Thymus (tissue), 11 donors: ENCODE measurements at regions not wholly inside any gene's neighbourhood (a gene's known extent, or its start where the extent isn't known, plus 50 kb on each side); places are given as distances from the start of the nearest gene placed in this dataset.
A peak's percentile ranks its signal among the peaks of the same experiment; 100 is the strongest.

Experiments
- DNase-seq, 9 donors: peaks; one replicate each; pipeline ENCODE4 v3.0.0-alpha.2; 2013; ENCODE audit warnings: low spot score in 9 of 9, low read depth in 6 of 9, missing footprints in 1 of 9
- H3K27ac ChIP-seq, 2 donors: one replicate each; pipeline ENCODE4 v1.5.1; 2013; ENCODE audit warnings: control low read depth in 1 of 2, low read depth in 1 of 2, low read length in 1 of 2, mild to moderate bottlenecking in 1 of 2, moderate library complexity in 1 of 2
- H3K27me3 ChIP-seq, 2 donors: one replicate each; pipeline ENCODE4 v1.5.1; 2013; ENCODE audit warnings: low read length in 1 of 2; ENCODE audit not compliant: control insufficient read depth in 2 of 2, insufficient read depth in 1 of 2
- H3K36me3 ChIP-seq, 2 donors: one replicate each; pipeline ENCODE4 v1.5.1; 2013; ENCODE audit warnings: low read length in 1 of 2, mild to moderate bottlenecking in 1 of 2, moderate library complexity in 1 of 2; ENCODE audit not compliant: control insufficient read depth in 2 of 2, insufficient read depth in 2 of 2
- H3K4me1 ChIP-seq, 2 donors: one replicate each; pipeline ENCODE4 v1.5.1; 2013; ENCODE audit warnings: low read length in 2 of 2; ENCODE audit not compliant: control insufficient read depth in 2 of 2, insufficient read depth in 2 of 2
- H3K4me3 ChIP-seq, 2 donors: one replicate each; pipeline ENCODE4 v1.5.1; 2013; ENCODE audit warnings: low read length in 2 of 2, control low read depth in 1 of 2, mild to moderate bottlenecking in 1 of 2
- H3K9me3 ChIP-seq, 2 donors: one replicate each; pipeline ENCODE4 v1.5.1; 2013; ENCODE audit warnings: low read length in 1 of 2, mild to moderate bottlenecking in 1 of 2; ENCODE audit not compliant: control insufficient read depth in 2 of 2, insufficient read depth in 1 of 2
- WGBS: extraction: QIAGEN DNeasy Blood & Tissue Kit; methylation state at CpG from one replicate; pipeline ENCODE4 v1.1.7; 2013; 5-methylcytosine and 5-hydroxymethylcytosine counted together
- donor health status: healthy.

DNA sequence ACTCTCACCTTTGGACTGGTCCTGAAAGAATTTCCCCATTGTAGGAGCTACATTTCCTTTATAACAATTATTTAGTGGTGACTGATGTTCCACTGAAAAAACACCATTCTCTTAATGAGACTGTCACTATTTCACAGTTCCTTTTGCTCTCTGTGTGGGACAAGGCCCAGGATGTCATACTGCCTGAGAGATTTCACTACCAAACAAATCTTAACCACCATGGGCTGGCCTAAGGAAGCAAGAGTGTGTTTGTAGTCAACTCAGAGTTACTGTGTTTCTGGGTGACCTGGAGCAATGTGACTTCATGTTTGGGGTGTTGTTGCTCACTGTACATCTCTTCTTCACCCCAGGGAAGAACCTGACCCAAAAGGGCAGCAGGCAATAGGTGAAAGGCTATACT is 50.1 kb upstream of the ZNF608 start:
- no peak for DNase-seq
- H3K4me1 ChIP-seq, result no peaks in the 10 kb centered on the region
- H3K36me3 ChIP-seq, result no peaks in the 10 kb centered on the region
- no peaks in the 10 kb centered on the region for H3K9me3 ChIP-seq
- H3K4me3 ChIP-seq, result no peak overlapping the region
- no peaks in the 10 kb centered on the region for H3K27me3 ChIP-seq
- H3K27ac ChIP-seq, result no peak overlapping the region

- Histone ChIP-seq H3K27ac (no peak overlapping the region), H3K9me3 (no peaks in the 10 kb centered on the region), H3K36me3 (no peaks in the 10 kb centered on the region), H3K4me3 (no peak overlapping the region), H3K4me1 (no peaks in the 10 kb centered on the region), H3K27me3 (no peaks in the 10 kb centered on the region)
- DNase-seq, result no peak
- WGBS, result 98% methylated on average over 12 of the region's 12 CpGs
These were observed 51.2 kb upstream of the ZNF608 start for GRCh38 chr5:124797665-124798087.

GRCh38 chr5:124798890-124799289 is 52.5 kb upstream of the ZNF608 start:
- WGBS, result 97% methylated on average over 3 of the region's 3 CpGs
- no peak for DNase-seq
- H3K36me3 ChIP-seq, result no peaks in the 10 kb centered on the region
- H3K27me3 ChIP-seq, result no peaks in the 10 kb centered on the region
- H3K4me1 ChIP-seq, result no peaks in the 10 kb centered on the region
- H3K9me3 ChIP-seq, result no peaks in the 10 kb centered on the region
- no peak overlapping the region for H3K27ac ChIP-seq
- H3K4me3 ChIP-seq, result no peak overlapping the region

- Histone ChIP-seq H3K27me3 (no peaks in the 10 kb centered on the region), H3K9me3 (no peaks in the 10 kb centered on the region), H3K4me1 (no peaks in the 10 kb centered on the region), H3K27ac (no peak overlapping the region), H3K4me3 (no peak overlapping the region), H3K36me3 (no peaks in the 10 kb centered on the region)
- DNase-seq, result no peak
- 86% methylated on average over 3 of the region's 3 CpGs for WGBS
These were observed 55.1 kb upstream of the ZNF608 start for GRCh38 chr5:124801551-124801950.

GRCh38 chr5:124803617-124804323 is 57.3 kb upstream of the ZNF608 start:
- H3K9me3 ChIP-seq, result no peaks in the 10 kb centered on the region
- no peaks in the 10 kb centered on the region for H3K4me1 ChIP-seq
- H3K27ac ChIP-seq, result no peak overlapping the region
- DNase-seq, result no peak
- no peaks in the 10 kb centered on the region for H3K27me3 ChIP-seq
- H3K4me3 ChIP-seq, result no peak overlapping the region
- H3K36me3 ChIP-seq, result no peaks in the 10 kb centered on the region
- 96% methylated on average over 3 of the region's 3 CpGs for WGBS

DNA sequence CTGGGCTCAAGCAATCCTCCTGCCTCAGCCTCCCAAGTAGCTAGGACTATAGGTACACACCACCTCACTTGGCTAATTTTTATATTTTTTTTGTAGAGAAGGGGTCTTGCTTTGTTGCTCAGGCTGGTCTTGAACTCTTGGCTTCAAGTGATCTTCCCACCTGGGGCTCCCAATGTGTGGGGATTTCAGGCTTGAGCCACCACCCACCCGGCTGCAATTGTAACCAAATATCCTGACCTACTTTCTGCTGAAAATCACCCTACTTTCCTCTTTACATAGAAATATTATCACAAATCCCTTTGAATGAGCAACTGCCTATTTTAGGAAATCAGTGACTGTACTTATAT is 59.6 kb upstream of the ZNF608 start:
- 95% methylated on average over 1 of the region's 1 CpG for WGBS
- Histone ChIP-seq H3K27ac (peak overlapping the region in 1 of 2 donors; percentile 4), H3K27me3 (no peaks in the 10 kb centered on the region), H3K4me1 (no peaks in the 10 kb centered on the region), H3K36me3 (no peaks in the 10 kb centered on the region), H3K9me3 (no peaks in the 10 kb centered on the region), H3K4me3 (no peak overlapping the region)
- no peak for DNase-seq

DNA sequence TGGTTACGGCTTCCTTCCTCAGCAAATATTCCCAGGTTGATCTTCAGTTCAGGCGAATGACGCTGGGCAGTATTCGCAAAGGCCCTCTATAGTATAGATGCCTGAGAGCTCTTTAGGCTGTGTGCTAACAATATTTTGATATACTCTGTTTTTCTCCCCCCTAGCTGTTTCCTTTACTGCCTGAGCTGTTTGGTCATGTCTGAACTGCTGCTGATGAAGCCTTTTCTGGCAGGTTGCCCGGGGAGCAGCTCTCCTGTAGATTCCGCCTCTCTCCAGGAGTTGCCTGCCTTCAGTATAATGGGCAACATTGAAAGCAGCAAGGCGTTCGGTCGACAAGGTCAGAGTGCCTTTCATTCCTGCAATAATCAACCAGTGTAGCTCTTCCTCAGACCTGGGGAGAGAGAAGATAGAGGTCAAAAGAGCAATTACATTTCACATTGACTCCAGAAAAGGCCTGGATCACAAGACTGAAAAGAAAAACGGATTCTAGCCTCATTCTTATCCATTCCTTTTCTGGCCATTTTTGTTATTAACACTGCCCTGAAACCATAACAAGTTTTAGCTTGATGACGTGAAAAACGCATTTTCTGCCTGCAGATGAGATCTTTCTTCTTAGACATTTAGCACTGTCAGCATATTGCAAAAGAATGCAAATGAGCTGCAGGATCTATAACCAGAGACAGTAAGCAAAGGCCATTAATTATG is 60.1 kb upstream of the ZNF608 start:
- Histone ChIP-seq H3K27ac (peak overlapping the region in 1 of 2 donors; percentile 4), H3K4me3 (no peak overlapping the region), H3K9me3 (no peaks in the 10 kb centered on the region), H3K4me1 (no peaks in the 10 kb centered on the region), H3K36me3 (no peaks in the 10 kb centered on the region), H3K27me3 (no peaks in the 10 kb centered on the region)
- WGBS, result 78% methylated on average over 12 of the region's 12 CpGs
- DNase-seq, result peak in 3 of 9 donors; percentile 3 to 17 (median 7)

GRCh38 chr5:124808842-124809268 is 62.4 kb upstream of the ZNF608 start:
- H3K27ac ChIP-seq, result no peak overlapping the region
- DNase-seq, result no peak
- 98% methylated on average over 24 of the region's 24 CpGs for WGBS
- H3K4me1 ChIP-seq, result no peaks in the 10 kb centered on the region
- no peak overlapping the region for H3K4me3 ChIP-seq
- H3K9me3 ChIP-seq, result no peaks in the 10 kb centered on the region
- H3K36me3 ChIP-seq, result no peaks in the 10 kb centered on the region
- H3K27me3 ChIP-seq, result no peaks in the 10 kb centered on the region

GRCh38 chr5:124810396-124811006 is 64.1 kb upstream of the ZNF608 start:
- DNase-seq, result no peak
- no peaks in the 10 kb centered on the region for H3K36me3 ChIP-seq
- no peaks in the 10 kb centered on the region for H3K4me1 ChIP-seq
- H3K4me3 ChIP-seq, result no peak overlapping the region
- WGBS, result 93% methylated on average over 3 of the region's 3 CpGs
- H3K27ac ChIP-seq, result no peak overlapping the region
- no peaks in the 10 kb centered on the region for H3K27me3 ChIP-seq
- no peaks in the 10 kb centered on the region for H3K9me3 ChIP-seq
